Stimulated activated CD4-positive, alpha-beta T cell treated with anti-CD3 and anti-CD28 coated beads, Interleukin-15, amount 100 ng/mL, for 1 hour (primary cell): ENCODE measurements at regions not wholly inside any gene's neighbourhood (a gene's known extent, or its start where the extent isn't known, plus 50 kb on each side); places are given as distances from the start of the nearest gene placed in this dataset.

Experiments
- DNase-seq, 2 donors: peaks; one replicate each; pipeline ENCODE4 v3.0.0-alpha.2; 2020; ENCODE audit warnings: low read depth in 1 of 2, low spot score in 1 of 2

- DNase-seq: no peak
Measured at GRCh38 chrX:40170830-40171512, 73.2 kb upstream of the BCOR start.

DNA sequence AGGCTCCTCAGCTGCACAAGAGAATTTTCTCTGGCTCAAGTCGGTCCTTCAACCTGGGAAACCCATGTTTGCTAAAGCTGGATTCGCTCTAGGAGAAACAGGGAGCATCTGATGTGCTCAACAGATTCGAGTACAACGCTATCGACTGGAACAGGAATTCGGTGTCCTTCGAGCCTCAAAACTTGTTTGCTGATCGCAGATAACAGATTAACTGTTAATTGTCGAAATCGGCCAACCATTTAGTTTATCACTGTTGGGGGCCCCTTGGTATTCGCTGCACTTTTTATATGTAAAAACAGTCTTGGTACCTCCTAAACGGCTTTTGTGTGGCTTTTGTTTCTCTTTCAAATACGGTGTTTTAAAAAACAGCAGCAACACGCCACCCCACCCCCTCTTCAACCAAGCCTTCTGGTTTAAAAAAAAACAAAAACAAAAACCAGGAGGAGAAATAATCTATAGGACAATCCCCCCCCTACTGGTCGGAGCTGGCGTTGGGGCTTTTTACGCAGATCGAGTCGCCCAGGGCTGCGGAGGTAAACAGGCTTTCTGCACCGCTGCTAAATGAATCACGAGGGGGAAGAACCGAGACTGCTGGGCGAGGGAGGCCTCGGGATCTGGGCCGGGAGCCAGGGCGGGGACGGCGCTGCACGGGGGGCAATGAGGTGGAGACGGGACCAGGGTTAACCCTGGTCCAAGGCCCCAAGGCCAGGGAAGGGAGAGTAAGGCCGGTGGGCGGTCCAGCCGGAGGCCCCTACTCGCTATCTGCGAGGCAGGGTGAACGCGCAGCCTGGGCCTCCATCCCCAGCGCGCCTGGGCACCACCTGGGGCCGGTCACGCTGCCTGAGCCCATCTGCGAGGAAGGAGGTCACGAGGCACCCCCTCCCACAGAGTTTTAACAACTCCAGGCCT, 71.7 kb upstream of the BCOR start:
- DNase-seq: peak; percentile 52 to 54

GRCh38 chrX:40168480-40169011, 70.8 kb upstream of the BCOR start:
- DNase-seq: no peak

DNA sequence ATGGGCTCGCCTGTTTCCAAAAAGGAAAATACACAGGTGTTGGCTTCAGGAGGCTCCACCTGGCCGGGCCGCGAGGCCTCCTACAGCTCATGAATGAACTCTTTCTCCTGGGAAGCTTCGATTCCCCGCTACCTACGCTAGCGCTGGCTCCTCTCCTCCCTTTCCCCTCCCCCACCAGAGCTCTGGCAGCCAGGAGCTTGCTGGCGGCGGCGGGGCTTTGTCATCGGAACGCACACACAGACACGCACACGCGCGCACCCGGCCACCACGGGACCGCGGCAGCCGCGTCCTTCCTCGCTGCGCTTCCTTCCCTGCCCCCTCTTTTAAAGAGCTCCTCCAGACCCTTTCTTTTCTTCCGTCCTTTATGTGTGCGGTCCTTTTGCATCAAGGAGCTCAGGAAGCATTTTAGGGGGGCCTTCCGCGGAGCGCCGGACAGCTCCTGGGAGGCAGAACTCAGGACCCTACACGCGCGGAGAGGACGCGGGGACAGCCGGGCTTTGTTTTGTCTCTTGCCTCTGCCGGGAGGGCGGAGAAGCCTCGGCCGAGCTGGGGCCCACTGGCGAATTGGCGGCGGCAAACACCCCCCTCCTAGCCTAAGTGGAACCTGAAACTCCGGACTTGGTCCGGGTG, 70.2 kb upstream of the BCOR start:
- no peak for DNase-seq

DNA sequence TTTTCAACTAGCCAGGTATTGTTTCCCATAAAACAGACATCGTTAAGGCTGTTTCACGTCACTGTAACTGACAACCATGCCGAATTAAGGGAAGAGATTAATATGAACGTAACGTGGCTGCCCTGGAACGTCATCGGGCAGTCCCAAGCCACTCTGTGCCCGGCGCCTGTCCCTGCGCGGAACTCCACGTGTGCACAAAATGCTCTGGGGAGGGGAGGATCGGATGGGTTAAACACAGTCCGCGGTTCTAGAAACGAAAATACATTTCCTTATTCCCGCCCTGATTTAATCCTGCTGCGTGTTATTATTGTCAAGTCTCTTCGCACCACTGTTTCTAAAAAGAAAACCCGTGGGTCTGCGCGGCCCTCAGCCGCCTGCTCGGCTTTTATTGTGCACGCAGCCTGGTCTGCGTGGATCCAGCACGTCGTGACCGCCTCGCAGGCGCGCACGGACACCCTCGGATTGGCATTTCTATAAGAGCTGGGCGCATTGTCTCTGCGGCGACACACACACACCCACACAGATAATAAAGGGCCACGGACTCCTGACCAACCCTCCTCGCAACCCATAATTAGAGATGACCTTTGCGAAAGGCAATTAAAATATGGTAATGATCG, 69.6 kb upstream of the BCOR start:
- no peak for DNase-seq

DNA sequence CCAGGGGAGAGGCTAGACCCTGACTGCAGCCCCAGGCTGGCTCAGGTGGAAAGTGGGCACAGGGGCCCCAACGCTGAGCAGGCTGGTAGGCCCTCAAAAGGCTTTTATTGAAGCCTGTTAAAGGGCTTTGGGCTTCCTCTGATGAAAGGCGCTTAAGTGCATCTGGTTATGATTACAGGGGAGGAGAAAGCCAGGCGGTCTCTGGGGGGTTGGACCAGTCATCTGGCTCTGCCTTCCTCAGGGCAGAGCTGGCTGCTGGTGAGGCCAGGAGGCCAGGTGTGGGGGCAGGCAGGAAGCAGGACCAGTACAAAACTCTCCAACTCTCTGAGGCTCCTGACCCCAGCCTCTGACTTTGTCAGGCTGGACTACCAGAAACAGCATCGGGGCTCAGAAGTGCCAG, 68.8 kb upstream of the BCOR start:
- DNase-seq: no peak

DNA sequence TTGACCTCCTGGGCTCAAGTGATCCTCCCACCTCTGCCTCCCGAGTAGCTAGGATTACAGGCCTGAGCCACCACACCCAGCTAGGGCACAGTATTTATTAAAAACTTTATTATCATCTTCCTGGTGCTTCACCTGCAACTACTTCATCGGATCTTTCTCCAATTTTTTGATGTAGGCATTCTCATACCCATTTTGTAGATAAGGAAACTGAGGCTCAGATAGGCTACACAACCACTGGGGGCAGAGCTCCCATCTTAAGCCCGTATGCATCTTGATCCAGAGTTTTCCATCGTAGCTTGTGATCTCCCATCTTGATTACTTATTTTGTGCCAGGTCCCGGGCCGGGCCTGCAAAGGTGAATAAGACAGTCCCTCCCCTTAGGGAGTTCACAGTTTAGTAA, 68.1 kb upstream of the BCOR start:
- DNase-seq: no peak

DNA sequence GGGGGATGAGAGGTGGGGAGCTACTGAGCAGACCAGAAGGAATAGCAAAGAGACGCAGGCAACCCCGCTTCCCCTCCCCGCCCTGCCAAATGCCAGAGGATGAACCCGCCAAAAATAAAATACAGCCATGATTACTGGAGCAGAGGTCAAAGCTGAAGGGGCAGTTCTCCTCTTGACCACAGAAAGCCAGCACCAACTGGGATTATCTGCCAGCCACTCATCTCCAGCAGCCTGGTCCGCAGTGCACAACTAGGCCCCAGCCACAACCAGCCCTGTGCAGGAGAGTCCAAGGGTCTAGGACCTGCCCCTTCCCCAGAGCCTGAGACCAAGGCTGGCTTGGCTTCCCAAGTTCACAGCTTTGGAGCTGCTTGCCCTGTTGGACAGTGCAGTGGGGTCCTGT, 67.4 kb upstream of the BCOR start:
- DNase-seq: no peak

GRCh38 chrX:40164751-40165150, 67.0 kb upstream of the BCOR start:
- no peak for DNase-seq

DNA sequence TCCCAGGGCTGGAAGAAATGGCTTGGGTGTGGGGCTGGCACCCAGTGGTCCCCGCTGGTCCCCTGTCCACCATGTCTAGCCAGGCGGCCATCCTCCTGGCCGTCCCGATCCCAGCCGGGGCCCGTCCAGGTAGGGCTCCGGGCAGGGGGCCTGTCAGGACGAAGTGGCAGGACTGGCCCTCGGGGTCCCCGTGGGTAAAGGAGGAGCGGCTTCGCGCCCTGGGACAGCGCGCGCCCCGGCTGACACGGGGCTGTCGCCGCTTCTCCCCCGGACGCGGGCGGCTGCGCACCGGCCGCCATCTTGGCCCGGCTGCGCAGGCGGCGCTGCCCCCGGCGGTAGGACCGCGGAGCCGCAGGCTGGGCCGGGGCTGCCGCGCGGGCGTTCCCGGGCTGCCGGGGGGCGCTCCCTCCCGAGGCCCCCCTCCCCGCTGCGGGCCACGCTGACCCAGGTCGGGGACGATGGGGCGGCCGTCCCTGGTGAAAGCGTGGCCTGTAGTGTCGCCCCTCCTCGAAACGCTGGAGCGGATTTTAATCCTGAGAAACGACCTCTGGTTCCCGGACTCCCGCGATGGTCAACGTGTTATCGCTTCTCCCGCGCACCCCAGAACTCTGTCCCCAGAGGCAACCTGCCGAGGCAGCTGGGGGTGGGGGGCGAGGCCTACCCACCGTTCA, 60.4 kb upstream of the BCOR start:
- DNase-seq: no peak

- DNase-seq: no peak
Measured at GRCh38 chrX:40157228-40158035, 59.7 kb upstream of the BCOR start.

- no peak for DNase-seq
Measured at GRCh38 chrX:40156470-40157227, 58.9 kb upstream of the BCOR start.

DNA sequence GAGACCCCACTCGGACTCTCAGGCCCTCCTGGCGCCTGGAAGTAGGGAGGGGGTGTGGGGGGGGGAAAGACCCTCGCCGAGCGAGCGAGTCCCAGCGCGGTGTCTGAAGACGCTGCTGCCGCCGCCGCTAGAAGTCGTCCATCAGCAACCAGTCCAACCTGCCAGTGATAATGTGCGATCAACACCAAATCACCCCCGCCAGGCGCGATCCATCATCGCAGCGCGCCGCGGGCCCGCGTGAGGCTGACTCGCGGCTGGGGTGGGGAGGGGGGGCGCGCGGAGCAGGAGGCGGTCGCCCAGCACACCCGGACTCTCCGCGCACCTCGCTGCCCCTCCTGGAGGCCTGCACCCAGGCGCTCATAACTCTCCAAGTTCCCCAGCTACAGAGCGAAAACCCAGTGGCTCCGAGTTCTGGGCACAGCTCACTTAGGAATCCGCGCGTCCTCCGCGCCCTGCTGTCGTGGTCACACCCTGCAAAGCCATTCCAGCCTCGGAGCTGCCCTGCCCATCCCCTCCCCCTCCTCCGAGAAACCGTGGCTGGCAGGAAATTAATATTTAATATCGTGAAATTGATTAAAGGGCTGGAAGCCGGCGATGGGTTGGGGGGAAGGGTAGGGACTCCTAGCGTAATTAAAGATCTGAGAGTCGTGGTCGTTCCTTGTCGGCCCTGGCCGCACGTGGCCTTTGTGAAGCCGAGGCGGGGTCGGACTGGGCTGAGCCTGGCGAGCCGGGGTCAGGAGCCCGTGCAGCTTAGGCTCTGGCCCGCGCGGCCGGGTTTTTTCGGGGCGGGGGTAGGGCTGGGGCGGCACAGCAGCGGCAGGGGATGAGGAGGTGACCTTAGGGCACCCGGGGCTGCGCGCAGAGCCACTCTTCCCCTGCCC, 58.1 kb upstream of the BCOR start:
- DNase-seq: no peak

DNA sequence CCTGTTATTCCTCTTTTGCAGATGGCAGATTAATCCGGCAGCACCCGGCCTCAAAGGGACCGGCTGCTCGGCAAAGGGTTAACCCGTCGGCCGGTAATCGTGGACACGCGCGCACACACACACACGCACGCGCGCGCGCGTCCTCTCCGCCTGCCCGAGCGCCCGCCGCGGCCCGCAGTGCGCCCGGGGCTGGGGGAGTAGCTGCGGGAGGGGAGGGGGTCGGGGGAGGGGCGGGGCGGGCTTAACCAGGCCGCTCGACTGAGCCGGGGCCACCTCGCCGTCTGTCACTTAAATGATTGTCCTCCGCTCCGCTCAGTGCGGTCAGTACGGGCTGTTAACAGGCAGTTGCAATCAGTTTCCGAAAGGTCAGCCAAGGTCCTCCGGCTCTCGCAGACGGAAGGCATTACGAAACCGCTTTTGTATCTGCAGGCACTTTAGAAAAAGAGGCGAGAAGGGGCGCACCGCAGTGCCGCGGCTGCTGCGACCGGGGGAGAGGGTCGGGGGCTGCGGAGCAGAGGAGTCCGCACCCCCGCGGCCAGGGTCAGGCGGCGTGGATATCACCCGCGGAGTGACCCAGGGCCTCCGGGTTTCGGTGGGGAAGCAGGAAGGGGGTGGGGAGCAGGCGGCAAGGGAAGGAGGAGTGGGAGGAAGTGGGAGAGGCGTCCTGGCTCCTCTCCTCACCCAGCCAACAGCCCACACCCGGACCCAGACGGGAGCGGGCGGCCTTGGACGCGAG, 57.3 kb upstream of the BCOR start:
- DNase-seq: no peak

- DNase-seq: no peak
Measured at GRCh38 chrX:40154250-40154852, 56.6 kb upstream of the BCOR start.

DNA sequence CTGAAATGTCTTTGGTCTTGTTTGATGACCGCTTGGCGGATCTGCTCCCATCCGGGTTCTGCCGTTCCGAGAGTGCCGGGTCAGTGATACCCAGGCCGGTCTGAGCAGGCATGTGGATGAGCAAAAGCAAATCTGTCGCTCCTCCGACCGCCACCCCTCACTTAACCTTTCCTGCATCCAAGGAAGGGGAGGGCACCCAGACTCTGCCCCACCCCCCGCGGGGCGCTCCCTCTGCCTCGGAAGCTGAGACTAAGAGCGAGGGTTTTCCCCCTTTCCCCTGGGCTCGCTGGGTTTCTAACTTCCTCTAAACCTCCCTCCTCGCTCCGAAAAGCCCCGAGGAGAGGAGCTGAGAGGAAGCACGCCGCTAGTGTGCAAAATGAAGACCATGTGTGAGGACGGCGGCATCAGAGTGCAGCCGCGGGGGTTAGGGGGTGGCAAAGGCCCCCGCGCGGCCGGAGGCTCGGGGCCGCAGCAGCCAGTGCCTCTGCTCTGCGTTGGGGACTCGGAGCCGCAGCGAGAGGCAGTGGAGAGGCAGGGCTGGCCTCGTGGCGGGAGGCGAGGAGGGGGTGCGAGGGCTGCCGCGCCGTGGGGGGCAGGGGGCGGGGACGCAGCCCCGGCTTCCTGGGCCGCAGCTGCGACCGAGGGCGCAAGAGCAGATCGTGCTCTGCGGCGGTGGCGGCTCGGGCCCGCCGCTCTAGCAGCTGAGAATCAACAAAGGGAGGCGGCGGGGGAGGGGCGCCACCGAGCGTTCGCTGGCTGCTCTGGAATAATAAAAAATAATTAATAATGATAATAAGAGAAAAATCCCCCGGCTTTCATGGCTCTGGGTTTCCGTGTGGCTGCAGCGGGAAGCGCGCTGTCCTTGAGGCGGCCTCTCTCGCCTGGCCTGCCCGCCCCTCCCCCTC, 55.8 kb upstream of the BCOR start:
- peak in 1 of 2 donors; percentile 52 for DNase-seq
